ENCODE measurements at regions not wholly inside any gene's neighbourhood (a gene's known extent, or its start where the extent isn't known, plus 50 kb on each side); places are given as distances from the start of the nearest gene placed in this dataset.

DNA sequence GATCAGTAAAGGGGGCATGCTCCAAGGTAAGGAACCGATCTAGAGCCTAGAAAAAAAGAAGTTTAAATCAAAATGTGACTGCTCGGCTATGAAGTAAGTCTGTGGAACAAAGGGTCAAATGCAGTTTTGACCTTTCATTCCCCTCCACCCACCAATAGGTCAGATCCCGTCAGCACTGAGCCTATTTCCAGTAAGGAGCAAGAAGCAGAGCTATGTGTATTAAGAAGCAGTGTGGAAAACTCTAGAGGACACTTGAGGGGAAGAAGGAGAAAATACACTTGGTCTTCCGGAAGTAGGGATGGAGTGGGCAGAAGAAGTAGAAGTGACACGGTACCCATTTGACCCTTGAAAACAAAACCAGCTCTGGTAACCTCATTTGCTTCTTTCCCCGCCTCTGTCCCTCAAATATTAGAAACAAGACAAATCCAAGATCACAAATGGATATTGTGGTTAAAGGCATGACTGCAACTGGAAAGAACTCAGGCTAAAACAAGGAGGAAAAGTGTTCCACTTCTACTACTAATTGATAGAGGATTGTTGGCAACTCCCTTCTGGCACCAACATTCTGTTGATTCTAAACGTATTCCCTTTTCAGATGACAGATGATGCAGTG is 888.3 kb upstream of the NR2F2 start:
- Histone ChIP-seq H3K4me1 (ENCODE audit: insufficient read depth) (no peaks in the 10 kb centered on the region), H3K9ac (no peak overlapping the region), H3K27ac (no peak overlapping the region), H3K9me2 (ENCODE audit: insufficient read depth) (no peaks in the 10 kb centered on the region), H3K4me2 (ENCODE audit: unreplicated experiment) (no peak overlapping the region), H3F3A (ENCODE audit: insufficient read depth) (no peaks in the 10 kb centered on the region), H3K9me3 (ENCODE audit: low read depth) (no peaks in the 10 kb centered on the region), H3K27me3 (replicated peaks; ENCODE audit: insufficient read depth) (no peaks in the 10 kb centered on the region), H3K36me3 (ENCODE audit: low read depth) (no peaks in the 10 kb centered on the region), H2AFZ (no peak overlapping the region), H3K4me3 (no peak overlapping the region), H4K20me1 (ENCODE audit: insufficient read depth) (no peaks in the 10 kb centered on the region), H3K79me2 (ENCODE audit: insufficient read depth) (no peaks in the 10 kb centered on the region)
- DNase-seq: no peak
- no peak for TF ChIP-seq EZH2phosphoT487 (IDR thresholded peaks at IDR 0.05; ENCODE audit: insufficient read depth, low read depth)
- no peak for TF ChIP-seq EZH2 (IDR thresholded peaks at IDR 0.05; ENCODE audit: insufficient read depth, poor library complexity, severe bottlenecking)
- in situ Hi-C loops (cut with MboI): no loop called here
- WGBS, 2 experiments (ENCODE audit: low coverage in 1 of 2, low lambda C conversion rate in 2 of 2, missing lambda C conversion rate in 2 of 2): 48 to 54% methylated on average over 7 of the region's 7 CpGs

DNA sequence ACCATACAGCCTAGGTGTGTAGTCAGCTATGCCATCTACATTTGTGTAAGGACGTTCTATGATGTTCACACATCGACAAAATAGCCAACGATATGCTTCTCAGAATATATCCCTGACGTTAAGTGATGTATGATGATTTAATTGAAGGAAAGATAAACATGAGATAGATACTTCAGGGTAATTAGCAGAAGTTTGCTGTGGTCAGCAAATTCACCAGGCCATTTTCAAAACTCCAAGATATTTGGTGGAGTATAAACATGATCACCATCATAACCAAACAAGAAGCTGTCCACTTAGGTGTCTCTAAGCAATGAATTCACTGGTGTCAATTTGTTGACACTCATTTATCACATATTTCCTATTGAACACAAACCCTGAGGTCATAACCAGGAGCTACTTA is 885.6 kb upstream of the NR2F2 start:
- in situ Hi-C loops (cut with MboI): no loop called here
- Histone ChIP-seq H3K4me3 (no peak overlapping the region), H3K27me3 (replicated peaks; ENCODE audit: insufficient read depth) (no peaks in the 10 kb centered on the region), H2AFZ (no peak overlapping the region), H3K9me2 (ENCODE audit: insufficient read depth) (no peaks in the 10 kb centered on the region), H4K20me1 (ENCODE audit: insufficient read depth) (no peaks in the 10 kb centered on the region), H3K27ac (no peak overlapping the region), H3K4me1 (ENCODE audit: insufficient read depth) (peaks cover 12% of the 10 kb centered on the region; the same call in 1 of the 2 replicates), H3K9ac (no peak overlapping the region), H3F3A (ENCODE audit: insufficient read depth) (peaks cover 15% of the 10 kb centered on the region; the same call in 1 of the 2 replicates), H3K79me2 (ENCODE audit: insufficient read depth) (no peaks in the 10 kb centered on the region), H3K9me3 (ENCODE audit: low read depth) (no peaks in the 10 kb centered on the region), H3K36me3 (ENCODE audit: low read depth) (no peaks in the 10 kb centered on the region), H3K4me2 (ENCODE audit: unreplicated experiment) (no peak overlapping the region)
- DNase-seq: no peak
- TF ChIP-seq EZH2 (IDR thresholded peaks at IDR 0.05; ENCODE audit: insufficient read depth, poor library complexity, severe bottlenecking) (no peak), EZH2phosphoT487 (IDR thresholded peaks at IDR 0.05; ENCODE audit: insufficient read depth, low read depth) (no peak)
- 36 to 39% methylated on average over 4 of the region's 4 CpGs for WGBS, 2 experiments (ENCODE audit: low coverage in 1 of 2, low lambda C conversion rate in 2 of 2, missing lambda C conversion rate in 2 of 2)

DNA sequence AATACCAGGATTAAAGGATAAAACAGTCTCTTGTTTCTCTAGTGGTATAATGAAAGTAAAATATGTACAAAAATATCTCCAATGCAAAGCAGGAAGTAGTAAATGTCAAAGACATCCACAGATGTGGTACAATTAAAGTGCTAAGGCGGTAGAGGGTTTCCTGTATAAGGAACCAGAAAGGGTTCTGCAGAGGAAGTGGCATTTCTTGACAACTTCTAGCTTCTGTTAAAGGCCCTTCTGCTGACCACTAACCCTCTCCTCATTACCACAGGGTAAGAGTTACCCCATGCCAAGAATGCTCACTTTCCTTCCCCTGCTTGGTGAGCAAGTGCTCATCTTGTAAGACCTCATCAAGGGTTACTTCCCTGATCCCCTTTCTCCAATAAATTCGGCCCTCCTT is 883.6 kb upstream of the NR2F2 start:
- WGBS, 2 experiments (ENCODE audit: low coverage in 1 of 2, low lambda C conversion rate in 2 of 2, missing lambda C conversion rate in 2 of 2): 47 to 54% methylated on average over 2 of the region's 2 CpGs
- Histone ChIP-seq H4K20me1 (ENCODE audit: insufficient read depth) (no peaks in the 10 kb centered on the region), H3K4me1 (ENCODE audit: insufficient read depth) (peaks cover 18% of the 10 kb centered on the region), H3K9me3 (ENCODE audit: low read depth) (no peaks in the 10 kb centered on the region), H3K79me2 (ENCODE audit: insufficient read depth) (no peaks in the 10 kb centered on the region), H2AFZ (no peak overlapping the region), H3K4me2 (ENCODE audit: unreplicated experiment) (no peak overlapping the region), H3F3A (ENCODE audit: insufficient read depth) (peaks cover 15% of the 10 kb centered on the region; the same call in 1 of the 2 replicates), H3K4me3 (no peak overlapping the region), H3K27ac (no peak overlapping the region), H3K27me3 (replicated peaks; ENCODE audit: insufficient read depth) (no peaks in the 10 kb centered on the region), H3K9ac (no peak overlapping the region), H3K36me3 (ENCODE audit: low read depth) (no peaks in the 10 kb centered on the region), H3K9me2 (ENCODE audit: insufficient read depth) (no peaks in the 10 kb centered on the region)
- in situ Hi-C loops (cut with MboI): no loop called here
- TF ChIP-seq EZH2phosphoT487 (IDR thresholded peaks at IDR 0.05; ENCODE audit: insufficient read depth, low read depth): no peak
- no peak for TF ChIP-seq EZH2 (IDR thresholded peaks at IDR 0.05; ENCODE audit: insufficient read depth, poor library complexity, severe bottlenecking)
- no peak for DNase-seq

DNA sequence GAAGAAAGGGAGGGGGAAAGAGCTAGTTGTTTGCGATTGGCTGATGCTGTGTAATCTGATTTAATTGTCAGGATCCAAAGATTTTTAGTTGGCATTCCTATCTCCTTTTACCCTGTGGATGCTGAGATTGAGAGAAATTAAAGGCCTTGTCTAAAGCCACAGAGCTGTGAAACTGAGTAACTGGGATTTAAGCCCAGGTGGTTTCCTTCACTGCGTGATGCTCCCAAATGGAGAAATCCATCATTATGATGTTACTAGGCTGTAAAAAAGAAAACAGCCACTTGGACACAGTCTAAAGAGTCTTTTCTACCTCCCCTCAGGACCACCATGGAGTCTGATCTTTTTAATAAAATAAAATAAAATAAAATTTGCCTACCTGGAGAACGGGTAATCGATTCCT is 883.0 kb upstream of the NR2F2 start:
- no peak overlapping the region for H3K4me2 ChIP-seq (ENCODE audit: unreplicated experiment)
- H3K9ac ChIP-seq: no peak overlapping the region
- TF ChIP-seq EZH2 (IDR thresholded peaks at IDR 0.05; ENCODE audit: insufficient read depth, poor library complexity, severe bottlenecking): no peak
- no peak for TF ChIP-seq EZH2phosphoT487 (IDR thresholded peaks at IDR 0.05; ENCODE audit: insufficient read depth, low read depth)
- DNase-seq: no peak
- no peak overlapping the region for H3K4me3 ChIP-seq
- H3F3A ChIP-seq (ENCODE audit: insufficient read depth): peaks cover 15% of the 10 kb centered on the region; the same call in 1 of the 2 replicates
- no peaks in the 10 kb centered on the region for H3K9me2 ChIP-seq (ENCODE audit: insufficient read depth)
- 89 to 92% methylated on average over 4 of the region's 4 CpGs for WGBS, 2 experiments (ENCODE audit: low coverage in 1 of 2, low lambda C conversion rate in 2 of 2, missing lambda C conversion rate in 2 of 2)
- in situ Hi-C loops (cut with MboI): no loop called here
- no peaks in the 10 kb centered on the region for H3K9me3 ChIP-seq (ENCODE audit: low read depth)
- no peak overlapping the region for H2AFZ ChIP-seq
- H3K79me2 ChIP-seq (ENCODE audit: insufficient read depth): no peaks in the 10 kb centered on the region
- peaks cover 18% of the 10 kb centered on the region for H3K4me1 ChIP-seq (ENCODE audit: insufficient read depth)
- no peaks in the 10 kb centered on the region for H4K20me1 ChIP-seq (ENCODE audit: insufficient read depth)
- no peaks in the 10 kb centered on the region for H3K27me3 ChIP-seq (replicated peaks; ENCODE audit: insufficient read depth)
- no peak overlapping the region for H3K27ac ChIP-seq
- H3K36me3 ChIP-seq (ENCODE audit: low read depth): no peaks in the 10 kb centered on the region

All from GM23248 (cell line).